ES-I3 (cell line): ENCODE measurements at regions not wholly inside any gene's neighbourhood (a gene's known extent, or its start where the extent isn't known, plus 50 kb on each side); places are given as distances from the start of the nearest gene placed in this dataset.

Source experiments
- H3K36me3 ChIP-seq: 2 replicates; pipeline ENCODE4 v1.6.1; 2013; ENCODE audit warnings: mild to moderate bottlenecking, low read length, control low read depth, moderate library complexity; ENCODE audit not compliant: insufficient read depth
- H3K4me1 ChIP-seq: 2 replicates; pipeline ENCODE4 v1.6.1; 2013; ENCODE audit warnings: mild to moderate bottlenecking, control low read depth, low read length; ENCODE audit not compliant: insufficient read depth
- H3K9ac ChIP-seq: 2 replicates; pipeline ENCODE4 v1.6.1; 2013; ENCODE audit warnings: low read depth, mild to moderate bottlenecking, low read length, moderate library complexity
- H3K9me3 ChIP-seq: 2 replicates; pipeline ENCODE4 v1.6.1; 2013; ENCODE audit warnings: mild to moderate bottlenecking, low read length, moderate library complexity; ENCODE audit not compliant: control insufficient read depth, insufficient read depth

- H3K9me3 ChIP-seq, result no peaks in the 10 kb centered on the region
- H3K9ac ChIP-seq, result no peak overlapping the region
- no peaks in the 10 kb centered on the region for H3K36me3 ChIP-seq
- H3K4me1 ChIP-seq, result no peaks in the 10 kb centered on the region
Observed at GRCh38 chr10:33434933-33435332, 100.5 kb upstream of the NRP1 start.

GRCh38 chr10:33428682-33429081 lies 94.2 kb upstream of the NRP1 start:
- Histone ChIP-seq H3K36me3 (no peaks in the 10 kb centered on the region), H3K9me3 (no peaks in the 10 kb centered on the region), H3K4me1 (no peaks in the 10 kb centered on the region), H3K9ac (no peak overlapping the region)

GRCh38 chr10:33423154-33423529 lies 88.7 kb upstream of the NRP1 start:
- no peak overlapping the region for H3K9ac ChIP-seq
- no peaks in the 10 kb centered on the region for H3K4me1 ChIP-seq
- H3K9me3 ChIP-seq, result no peaks in the 10 kb centered on the region; the same call in 1 of the 2 replicates
- H3K36me3 ChIP-seq, result no peaks in the 10 kb centered on the region

- Histone ChIP-seq H3K4me1 (no peaks in the 10 kb centered on the region), H3K9me3 (no peaks in the 10 kb centered on the region; the same call in 1 of the 2 replicates), H3K9ac (no peak overlapping the region), H3K36me3 (no peaks in the 10 kb centered on the region)
Observed at GRCh38 chr10:33422471-33423153, 88.1 kb upstream of the NRP1 start.

- Histone ChIP-seq H3K9me3 (no peaks in the 10 kb centered on the region; the same call in 1 of the 2 replicates), H3K36me3 (no peaks in the 10 kb centered on the region), H3K9ac (no peak overlapping the region), H3K4me1 (no peaks in the 10 kb centered on the region)
Observed at GRCh38 chr10:33421789-33422462, 87.5 kb upstream of the NRP1 start.

- Histone ChIP-seq H3K4me1 (no peaks in the 10 kb centered on the region), H3K9ac (no peak overlapping the region), H3K9me3 (no peaks in the 10 kb centered on the region; the same call in 1 of the 2 replicates), H3K36me3 (no peaks in the 10 kb centered on the region)
Observed at GRCh38 chr10:33419311-33419710, 84.8 kb upstream of the NRP1 start.

GRCh38 chr10:33418301-33418700 lies 83.8 kb upstream of the NRP1 start:
- no peaks in the 10 kb centered on the region; the same call in 1 of the 2 replicates for H3K9me3 ChIP-seq

GRCh38 chr10:33416691-33417090 lies 82.2 kb upstream of the NRP1 start:
- no peaks in the 10 kb centered on the region; the same call in 1 of the 2 replicates for H3K9me3 ChIP-seq
- no peaks in the 10 kb centered on the region for H3K36me3 ChIP-seq
- no peaks in the 10 kb centered on the region for H3K4me1 ChIP-seq
- H3K9ac ChIP-seq, result no peak overlapping the region

More at GRCh38 chr10:33418301-33418700, 83.8 kb upstream of the NRP1 start:
- H3K36me3 ChIP-seq, result no peaks in the 10 kb centered on the region
- no peaks in the 10 kb centered on the region for H3K4me1 ChIP-seq
- H3K9ac ChIP-seq, result no peak overlapping the region

GRCh38 chr10:33416209-33416608 lies 81.7 kb upstream of the NRP1 start:
- Histone ChIP-seq H3K4me1 (no peaks in the 10 kb centered on the region), H3K9me3 (no peaks in the 10 kb centered on the region; the same call in 1 of the 2 replicates), H3K9ac (no peak overlapping the region), H3K36me3 (no peaks in the 10 kb centered on the region)

GRCh38 chr10:33414841-33415240 lies 80.4 kb upstream of the NRP1 start:
- no peak overlapping the region for H3K9ac ChIP-seq
- no peaks in the 10 kb centered on the region for H3K4me1 ChIP-seq
- H3K36me3 ChIP-seq, result no peaks in the 10 kb centered on the region
- H3K9me3 ChIP-seq, result no peaks in the 10 kb centered on the region; the same call in 1 of the 2 replicates

GRCh38 chr10:33412653-33413361 lies 78.3 kb upstream of the NRP1 start:
- H3K36me3 ChIP-seq, result no peaks in the 10 kb centered on the region
- H3K4me1 ChIP-seq, result no peaks in the 10 kb centered on the region
- H3K9ac ChIP-seq, result no peak overlapping the region
- H3K9me3 ChIP-seq, result no peaks in the 10 kb centered on the region

- no peak overlapping the region for H3K9ac ChIP-seq
- no peaks in the 10 kb centered on the region for H3K9me3 ChIP-seq
- H3K4me1 ChIP-seq, result no peaks in the 10 kb centered on the region
- H3K36me3 ChIP-seq, result no peaks in the 10 kb centered on the region
Observed at GRCh38 chr10:33412241-33412640, 77.8 kb upstream of the NRP1 start.

- Histone ChIP-seq H3K4me1 (no peaks in the 10 kb centered on the region), H3K9me3 (no peaks in the 10 kb centered on the region), H3K36me3 (no peaks in the 10 kb centered on the region), H3K9ac (no peak overlapping the region)
Observed at GRCh38 chr10:33410860-33411234, 76.4 kb upstream of the NRP1 start.

GRCh38 chr10:33410096-33410859 lies 75.8 kb upstream of the NRP1 start:
- H3K4me1 ChIP-seq, result no peaks in the 10 kb centered on the region
- H3K9me3 ChIP-seq, result no peaks in the 10 kb centered on the region
- H3K36me3 ChIP-seq, result no peaks in the 10 kb centered on the region
- no peak overlapping the region for H3K9ac ChIP-seq
